Activated naive CD8-positive, alpha-beta T cell treated with anti-CD3 and anti-CD28 coated beads, Interleukin-2, amount 10 ng/mL, durations not matched to agents 7 days and 5 days (primary cell): ENCODE measurements at regions not wholly inside any gene's neighbourhood (a gene's known extent, or its start where the extent isn't known, plus 50 kb on each side); places are given as distances from the start of the nearest gene placed in this dataset.

Experiments
- ATAC-seq: fragments of 150-1000 bp; cut with Tn5 transposase; one replicate; pipeline ENCODE4 v1.10.0; 2021; ENCODE audit warnings: low read depth, moderate library complexity
- POLR2A ChIA-PET: fragments of 350-600 bp; sonication (Branson Sonifier 250); formaldehyde crosslinking; loops from one replicate; lab custom pipeline; 2021; ENCODE audit warnings: antibody characterized with exemption; lab: Charles Lee
- DNase-seq: peaks from one replicate; pipeline ENCODE4 v3.0.0; 2021
- H3K27ac Mint-ChIP-seq: one replicate; pipeline ENCODE4 v1.8.0; 2022; ENCODE audit warnings: mild to moderate bottlenecking, mixed read lengths
- H3K27me3 Mint-ChIP-seq: one replicate; pipeline ENCODE4 v1.8.0; 2022; ENCODE audit warnings: mild to moderate bottlenecking, moderate library complexity, mixed read lengths
- H3K36me3 Mint-ChIP-seq: one replicate; pipeline ENCODE4 v1.8.0; 2021; ENCODE audit warnings: mild to moderate bottlenecking, mixed read lengths
- H3K4me1 Mint-ChIP-seq: one replicate; pipeline ENCODE4 v1.8.0; 2021; ENCODE audit warnings: mixed read lengths
- H3K4me3 Mint-ChIP-seq: one replicate; pipeline ENCODE4 v1.8.0; 2022; ENCODE audit warnings: mild to moderate bottlenecking, moderate library complexity, mixed read lengths
- H3K9me3 Mint-ChIP-seq: one replicate; pipeline ENCODE4 v1.8.0; 2021; ENCODE audit warnings: mixed read lengths

DNA sequence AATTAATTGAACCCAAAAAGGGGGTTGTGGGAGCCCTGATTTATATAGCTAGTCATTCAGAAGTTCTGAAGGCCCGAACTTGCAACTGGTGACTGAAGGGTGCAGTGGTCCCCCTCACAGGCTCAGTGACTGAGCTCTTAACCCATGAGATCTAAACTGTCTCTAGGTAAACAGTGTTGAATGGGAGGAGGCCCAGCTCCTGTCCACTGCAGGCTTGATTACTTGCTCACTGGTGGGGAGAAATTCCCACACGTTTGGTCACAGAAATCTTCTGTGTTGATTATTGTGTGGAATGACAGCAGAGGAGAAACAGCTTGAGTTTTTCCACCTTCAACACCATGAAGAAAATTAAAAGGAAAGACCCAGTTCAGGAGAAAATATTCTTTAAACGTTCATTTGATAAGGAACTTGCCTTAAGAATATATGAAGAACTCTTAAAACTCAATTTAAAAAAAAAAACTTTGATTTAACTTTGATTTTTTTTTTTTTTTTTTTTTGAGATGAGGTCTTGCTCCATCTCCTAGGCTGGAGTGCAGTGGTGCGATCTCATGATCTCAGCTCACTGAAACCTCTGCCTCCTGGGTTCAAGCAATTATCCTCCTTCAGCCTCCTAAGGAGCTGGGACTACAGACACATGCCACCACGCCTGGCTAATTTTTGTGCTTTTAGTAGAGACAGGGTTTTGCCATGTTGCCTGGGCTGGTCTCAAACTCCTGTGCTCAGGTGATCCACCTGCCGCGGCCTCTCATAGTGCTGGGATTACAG lies 249.3 kb downstream of the UQCRFS1 start:
- ATAC-seq: no peak
- Mint-ChIP-seq H3K36me3 (no peaks in the 10 kb centered on the region), H3K9me3 (no peaks in the 10 kb centered on the region), H3K27me3 (peaks cover 3% of the 10 kb centered on the region), H3K4me1 (no peaks in the 10 kb centered on the region), H3K27ac (no peak overlapping the region), H3K4me3 (no peak overlapping the region)
- DNase-seq: no peak
- POLR2A ChIA-PET: no interaction called here

DNA sequence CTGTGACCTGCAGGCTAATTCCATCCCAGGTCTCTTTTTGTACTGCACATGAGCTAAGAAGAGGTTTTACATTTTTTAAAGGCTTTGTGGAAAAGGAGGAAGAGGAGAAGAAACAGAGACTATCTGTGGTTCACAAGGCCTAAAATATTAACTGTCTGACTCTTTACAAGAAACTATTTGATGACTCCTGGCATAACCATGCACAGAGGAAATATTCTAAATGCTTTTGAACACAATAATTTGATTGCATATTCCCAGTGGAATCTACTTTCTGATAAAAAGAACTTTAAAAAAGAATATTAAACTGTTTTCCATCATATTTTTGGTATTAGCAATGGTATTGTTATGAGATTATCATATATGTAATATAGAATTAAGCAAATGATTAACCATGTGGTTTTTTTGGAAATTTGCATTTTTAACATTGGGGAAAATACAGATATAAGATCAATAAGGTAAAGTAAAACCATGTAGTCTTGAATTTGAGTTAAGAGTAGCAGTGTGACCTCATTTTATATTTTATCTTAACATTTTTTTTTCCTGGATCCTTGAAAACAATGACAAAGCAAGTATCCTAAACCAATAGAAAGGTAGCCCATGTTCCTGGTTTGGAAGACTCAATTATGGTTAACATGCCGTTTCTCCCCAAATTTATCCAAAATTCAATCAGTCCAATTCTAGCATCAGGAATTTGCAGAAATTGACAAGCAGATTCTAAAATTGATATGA lies 251.0 kb downstream of the UQCRFS1 start:
- Mint-ChIP-seq H3K36me3 (no peaks in the 10 kb centered on the region), H3K4me1 (no peaks in the 10 kb centered on the region), H3K27ac (no peak overlapping the region), H3K4me3 (no peak overlapping the region), H3K9me3 (no peaks in the 10 kb centered on the region), H3K27me3 (peaks cover 2% of the 10 kb centered on the region)
- POLR2A ChIA-PET: no interaction called here
- DNase-seq (no peak), ATAC-seq (no peak)

DNA sequence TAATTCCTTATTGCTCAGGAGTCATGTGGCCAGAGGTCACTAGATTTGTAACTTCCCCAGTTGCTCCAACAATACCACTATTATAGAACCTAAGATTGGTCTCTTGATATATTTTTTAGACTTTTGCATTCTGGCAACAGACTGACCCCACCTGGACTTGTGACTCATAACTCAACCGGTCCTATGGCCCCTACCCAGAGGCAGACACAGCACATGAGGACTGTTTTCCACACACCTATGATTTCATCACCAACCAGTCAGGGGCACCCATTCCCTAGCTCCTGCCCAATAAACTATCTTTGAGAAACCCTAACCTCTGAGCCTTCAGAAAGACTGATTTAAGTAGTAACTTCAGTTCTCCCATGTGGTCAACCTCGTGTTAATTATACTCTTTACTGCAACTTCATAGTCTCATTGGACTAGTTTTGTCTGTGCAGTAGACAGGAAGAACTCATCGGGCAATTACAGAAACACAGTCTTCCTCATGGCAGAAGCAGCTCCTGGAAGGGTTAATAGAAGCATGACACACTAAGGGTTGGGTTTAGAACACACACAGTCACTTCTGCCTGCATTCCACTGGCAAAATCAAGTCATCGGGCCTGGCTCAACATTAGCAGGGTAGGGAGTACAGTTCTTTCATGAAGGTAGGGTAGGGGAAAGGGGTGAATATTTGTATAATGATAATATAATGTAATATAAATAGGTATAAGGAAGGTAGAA lies 251.8 kb downstream of the UQCRFS1 start:
- H3K4me1 Mint-ChIP-seq: no peaks in the 10 kb centered on the region
- DNase-seq (no peak), ATAC-seq (no peak)
- POLR2A ChIA-PET: no interaction called here
- H3K27ac Mint-ChIP-seq: no peak overlapping the region
- H3K27me3 Mint-ChIP-seq: no peaks in the 10 kb centered on the region
- H3K4me3 Mint-ChIP-seq: no peak overlapping the region
- H3K36me3 Mint-ChIP-seq: no peaks in the 10 kb centered on the region
- no peaks in the 10 kb centered on the region for H3K9me3 Mint-ChIP-seq

DNA sequence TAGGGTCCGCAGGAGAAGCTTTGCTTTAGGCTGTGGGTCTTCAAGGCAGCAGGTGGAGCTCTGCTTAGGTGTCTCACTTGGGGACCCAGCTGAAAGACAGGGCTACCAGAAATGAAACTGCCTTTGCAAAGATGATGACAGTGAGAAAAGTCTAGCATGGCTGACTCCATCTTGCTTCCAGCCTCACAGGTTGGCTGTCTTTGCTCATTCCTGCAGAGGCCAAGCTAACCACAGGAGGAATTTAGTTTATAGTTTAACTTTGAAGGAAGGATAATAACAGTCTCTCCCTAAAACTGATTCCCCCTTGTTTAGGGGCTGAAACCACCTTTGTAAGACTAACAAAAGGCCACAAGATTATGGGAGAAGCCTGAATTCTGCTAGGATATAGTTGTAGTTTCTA lies 252.4 kb downstream of the UQCRFS1 start:
- POLR2A ChIA-PET: no interaction called here

DNA sequence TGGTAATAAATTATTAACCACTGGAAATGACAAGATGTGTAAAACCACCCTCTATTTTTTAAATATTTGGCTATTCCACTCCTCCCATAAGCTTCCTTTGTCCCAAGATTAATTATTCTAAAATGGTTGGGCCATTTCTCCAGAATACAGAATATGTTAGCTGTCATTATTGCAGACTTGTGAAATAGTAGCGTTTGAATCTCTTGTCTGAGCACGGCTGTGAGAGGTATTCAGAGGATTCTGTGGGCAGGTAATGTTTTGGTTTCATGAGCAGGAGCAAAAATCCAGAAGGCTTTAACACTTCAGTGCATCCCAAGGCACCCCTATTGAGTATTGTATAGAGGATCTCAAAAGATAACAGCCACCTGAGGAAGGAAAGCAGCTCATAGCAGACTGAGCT lies 256.0 kb downstream of the UQCRFS1 start:
- Mint-ChIP-seq H3K4me1 (no peaks in the 10 kb centered on the region), H3K4me3 (no peak overlapping the region), H3K9me3 (no peaks in the 10 kb centered on the region), H3K36me3 (no peaks in the 10 kb centered on the region), H3K27me3 (no peaks in the 10 kb centered on the region), H3K27ac (no peak overlapping the region)
- DNase-seq (no peak), ATAC-seq (no peak)
- POLR2A ChIA-PET: no interaction called here

More for the DNA sequence above, 252.4 kb downstream of the UQCRFS1 start:
- no peak overlapping the region for H3K27ac Mint-ChIP-seq
- no peaks in the 10 kb centered on the region for H3K27me3 Mint-ChIP-seq
- no peaks in the 10 kb centered on the region for H3K9me3 Mint-ChIP-seq
- no peak overlapping the region for H3K4me3 Mint-ChIP-seq
- no peaks in the 10 kb centered on the region for H3K36me3 Mint-ChIP-seq
- no peaks in the 10 kb centered on the region for H3K4me1 Mint-ChIP-seq
- no peak for DNase-seq
- ATAC-seq: no peak

DNA sequence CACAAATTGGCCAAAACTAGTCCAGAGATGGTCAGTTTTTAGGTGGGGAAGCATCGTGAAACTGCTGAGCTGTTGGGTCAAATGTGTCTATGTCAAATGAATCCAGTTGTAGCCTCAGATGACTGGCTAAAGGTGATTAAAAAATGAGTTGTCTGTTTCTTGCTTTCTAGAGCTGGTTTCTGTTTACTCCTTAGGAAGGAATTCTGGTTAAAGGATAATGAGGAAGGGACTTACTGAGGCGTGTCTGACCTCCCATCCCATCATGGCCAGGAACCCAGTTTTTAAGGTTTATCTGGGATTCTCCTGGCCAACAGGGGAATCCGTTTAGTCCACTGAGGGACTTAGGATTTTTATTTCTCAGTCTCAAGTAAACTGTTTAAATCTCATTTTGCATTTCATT lies 256.5 kb downstream of the UQCRFS1 start:
- DNase-seq: no peak
- POLR2A ChIA-PET: no interaction called here
- Mint-ChIP-seq H3K36me3 (no peaks in the 10 kb centered on the region), H3K9me3 (no peaks in the 10 kb centered on the region), H3K4me3 (no peak overlapping the region), H3K4me1 (no peaks in the 10 kb centered on the region), H3K27me3 (no peaks in the 10 kb centered on the region), H3K27ac (no peak overlapping the region)
- ATAC-seq: no peak

DNA sequence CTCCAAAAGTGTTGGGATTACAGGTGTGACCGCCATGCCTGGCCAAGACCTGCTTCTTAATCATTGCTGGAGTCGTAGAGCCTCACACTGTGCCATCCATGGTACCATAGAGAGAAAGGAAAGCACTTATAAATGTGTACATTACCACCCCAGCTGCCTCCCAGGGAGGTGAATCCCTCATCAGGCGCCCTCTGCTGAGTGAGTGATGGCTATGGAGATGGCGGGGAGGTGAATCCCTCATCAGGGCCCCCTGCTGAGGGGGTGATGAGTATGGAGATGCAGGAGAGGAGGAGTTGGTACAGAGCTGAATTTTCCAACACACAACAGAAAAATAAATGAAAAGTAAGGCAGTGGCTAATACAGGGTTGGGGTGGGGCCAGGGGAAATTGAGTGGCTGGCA lies 263.4 kb downstream of the UQCRFS1 start:
- DNase-seq: no peak
- Mint-ChIP-seq H3K27ac (no peak overlapping the region), H3K9me3 (no peaks in the 10 kb centered on the region), H3K4me1 (no peaks in the 10 kb centered on the region), H3K27me3 (no peaks in the 10 kb centered on the region), H3K36me3 (no peaks in the 10 kb centered on the region), H3K4me3 (no peak overlapping the region)
- ATAC-seq: no peak
- POLR2A ChIA-PET: no interaction called here

DNA sequence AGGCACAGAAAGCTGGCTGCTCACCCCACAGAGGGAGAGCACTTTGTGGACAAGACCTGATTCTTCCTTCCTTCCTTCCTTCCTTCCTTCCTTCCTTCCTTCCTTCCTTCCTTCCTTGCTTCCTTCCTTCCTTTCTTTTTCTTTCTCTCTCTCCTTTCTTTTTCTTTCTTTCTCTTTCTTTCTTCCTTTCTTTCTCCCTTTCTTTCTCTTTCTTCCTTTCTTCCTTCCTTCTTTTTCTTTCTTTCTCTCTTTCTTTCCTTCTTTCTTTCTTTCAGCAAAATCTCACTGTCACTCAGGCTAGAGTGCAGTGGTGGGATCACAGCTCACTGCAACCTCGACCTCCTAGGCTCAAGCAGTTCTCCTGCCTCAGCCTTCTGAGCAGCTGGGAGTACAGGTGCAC lies 263.9 kb downstream of the UQCRFS1 start:
- H3K9me3 Mint-ChIP-seq: no peaks in the 10 kb centered on the region
- no peaks in the 10 kb centered on the region for H3K27me3 Mint-ChIP-seq
- no peaks in the 10 kb centered on the region for H3K36me3 Mint-ChIP-seq
- ATAC-seq (no peak), DNase-seq (no peak)
- no peak overlapping the region for H3K4me3 Mint-ChIP-seq
- no peaks in the 10 kb centered on the region for H3K4me1 Mint-ChIP-seq
- POLR2A ChIA-PET: no interaction called here
- no peak overlapping the region for H3K27ac Mint-ChIP-seq

DNA sequence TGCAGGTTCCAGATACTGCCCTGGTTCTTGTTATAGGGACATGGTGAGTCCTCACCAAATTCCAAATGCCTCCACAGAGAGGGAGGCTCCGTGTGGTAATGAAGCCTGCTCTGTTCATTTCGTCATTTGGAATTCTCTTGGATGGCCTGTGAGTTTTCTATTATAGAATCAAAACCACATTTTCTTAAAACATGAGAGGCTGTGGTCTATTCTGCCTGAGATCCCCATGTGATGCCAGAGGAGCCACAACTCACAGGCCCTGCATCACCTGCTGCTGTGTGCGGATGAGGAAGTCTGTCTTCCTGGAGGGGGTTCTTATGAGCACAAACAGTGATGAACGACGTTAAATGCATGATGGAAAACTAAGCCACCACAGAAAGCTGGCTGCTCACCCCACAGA lies 264.4 kb downstream of the UQCRFS1 start:
- H3K9me3 Mint-ChIP-seq: no peaks in the 10 kb centered on the region
- no peaks in the 10 kb centered on the region for H3K27me3 Mint-ChIP-seq
- DNase-seq: no peak
- H3K36me3 Mint-ChIP-seq: no peaks in the 10 kb centered on the region
- no peak overlapping the region for H3K4me3 Mint-ChIP-seq
- ATAC-seq: no peak
- H3K27ac Mint-ChIP-seq: no peak overlapping the region
- POLR2A ChIA-PET: no interaction called here
- no peaks in the 10 kb centered on the region for H3K4me1 Mint-ChIP-seq

DNA sequence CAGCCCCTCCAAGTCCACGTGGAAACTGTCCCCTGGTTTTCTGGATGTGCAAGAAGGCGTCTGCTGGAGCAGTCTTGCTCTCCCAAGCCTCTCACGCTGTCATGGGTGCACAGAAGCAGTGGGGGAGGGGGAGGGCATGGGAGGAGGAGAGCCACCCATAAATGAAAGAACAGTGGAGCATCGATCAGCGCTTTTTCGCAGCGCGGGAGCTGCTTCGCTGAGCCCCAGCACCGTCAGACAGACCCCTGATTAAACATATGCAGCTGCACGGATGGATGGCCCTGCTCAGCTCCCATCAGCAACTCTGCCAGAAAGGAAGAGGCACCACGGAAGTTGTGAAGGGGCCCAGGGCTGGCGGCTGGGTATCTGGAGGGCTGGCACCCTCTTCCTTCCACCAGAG lies 264.9 kb downstream of the UQCRFS1 start:
- no peaks in the 10 kb centered on the region for H3K27me3 Mint-ChIP-seq
- no peaks in the 10 kb centered on the region for H3K4me1 Mint-ChIP-seq
- H3K27ac Mint-ChIP-seq: no peak overlapping the region
- H3K9me3 Mint-ChIP-seq: no peaks in the 10 kb centered on the region
- POLR2A ChIA-PET: no interaction called here
- no peak for DNase-seq
- H3K4me3 Mint-ChIP-seq: no peak overlapping the region
- H3K36me3 Mint-ChIP-seq: no peaks in the 10 kb centered on the region
- no peak for ATAC-seq

DNA sequence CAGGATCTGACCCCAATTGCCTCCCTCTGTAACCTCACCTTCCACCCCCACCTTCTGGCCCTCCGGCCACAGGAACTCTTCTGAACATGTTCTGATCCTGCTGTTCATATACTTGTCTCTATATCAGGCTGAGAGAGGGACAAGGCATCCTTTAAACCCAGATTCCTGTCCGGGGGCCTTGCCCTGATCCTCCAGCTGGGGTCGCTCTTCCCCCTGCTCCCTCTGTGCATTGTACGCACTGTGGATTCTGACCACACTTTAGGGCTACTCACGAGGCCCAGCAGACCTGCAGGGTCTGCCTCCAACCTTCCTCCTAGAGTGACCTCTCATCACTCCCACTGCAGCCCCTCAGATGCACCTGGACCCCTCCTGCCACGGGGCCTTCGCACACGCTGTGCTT lies 269.3 kb downstream of the UQCRFS1 start:
- Mint-ChIP-seq H3K9me3 (no peaks in the 10 kb centered on the region), H3K36me3 (no peaks in the 10 kb centered on the region), H3K27me3 (no peaks in the 10 kb centered on the region), H3K27ac (no peak overlapping the region), H3K4me3 (no peak overlapping the region), H3K4me1 (no peaks in the 10 kb centered on the region)
- DNase-seq (no peak), ATAC-seq (no peak)
- POLR2A ChIA-PET: no interaction called here

DNA sequence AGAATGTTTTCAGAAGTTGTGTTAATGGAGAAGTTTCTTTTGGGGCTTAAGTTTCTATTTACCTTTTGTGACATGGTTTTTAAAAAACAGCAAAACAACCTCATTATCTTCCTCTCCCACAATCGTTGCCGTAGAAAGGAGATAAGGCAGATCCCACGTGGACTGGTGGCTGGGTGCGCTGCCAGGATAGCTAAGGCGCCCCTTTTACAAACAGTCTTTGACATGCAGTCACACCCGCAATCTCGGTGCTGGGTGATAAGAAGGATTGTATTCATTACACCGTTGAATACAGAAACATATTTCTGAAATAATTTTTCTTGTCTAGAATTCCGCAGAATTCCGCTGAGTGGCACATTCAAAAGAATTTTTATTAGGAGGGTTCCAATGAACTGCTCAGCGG lies 271.1 kb downstream of the UQCRFS1 start:
- Mint-ChIP-seq H3K27ac (no peak overlapping the region), H3K9me3 (no peaks in the 10 kb centered on the region), H3K4me3 (no peak overlapping the region), H3K36me3 (no peaks in the 10 kb centered on the region), H3K4me1 (no peaks in the 10 kb centered on the region), H3K27me3 (no peaks in the 10 kb centered on the region)
- DNase-seq (no peak), ATAC-seq (no peak)
- POLR2A ChIA-PET: no interaction called here

DNA sequence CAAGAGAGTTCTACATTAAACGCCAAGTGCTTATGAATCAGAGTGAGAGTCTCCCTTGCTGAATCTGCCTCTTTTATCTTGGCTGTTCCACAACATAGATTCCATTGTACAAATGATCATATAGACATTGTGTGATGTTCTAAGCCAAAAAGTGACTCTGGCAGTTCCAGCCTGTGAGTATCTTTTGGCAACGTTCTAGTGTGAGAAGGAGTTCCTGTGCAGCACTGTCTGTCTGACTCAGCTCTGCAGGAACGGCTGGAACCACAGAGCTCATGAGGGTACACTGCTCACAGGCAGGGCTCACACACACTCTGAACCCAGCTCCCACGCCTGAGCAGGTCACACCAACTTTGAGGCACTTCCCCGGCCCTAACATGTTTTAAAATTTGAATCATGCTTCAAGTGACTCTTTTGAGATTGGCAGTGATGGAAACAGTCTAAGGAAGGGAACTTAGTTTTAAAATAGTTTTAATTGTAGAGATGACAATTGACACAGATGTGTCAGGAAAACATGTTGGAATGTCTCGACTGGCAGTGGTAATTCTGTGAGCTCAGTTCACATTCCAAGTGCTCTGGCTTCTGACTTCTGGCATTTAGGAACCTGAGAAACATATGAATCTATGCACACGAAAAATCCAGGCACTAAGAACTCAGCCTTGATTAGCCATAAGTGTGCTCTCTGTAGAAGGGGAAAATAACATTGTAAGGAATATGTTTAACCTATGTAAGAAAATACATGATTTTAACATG lies 272.0 kb downstream of the UQCRFS1 start:
- no peak for DNase-seq
- H3K4me3 Mint-ChIP-seq: no peak overlapping the region
- ATAC-seq: no peak
- H3K4me1 Mint-ChIP-seq: no peaks in the 10 kb centered on the region
- H3K9me3 Mint-ChIP-seq: no peaks in the 10 kb centered on the region
- H3K27ac Mint-ChIP-seq: no peak overlapping the region
- POLR2A ChIA-PET: no interaction called here
- no peaks in the 10 kb centered on the region for H3K27me3 Mint-ChIP-seq
- no peaks in the 10 kb centered on the region for H3K36me3 Mint-ChIP-seq
